ENCODE measurements at regions not wholly inside any gene's neighbourhood (a gene's known extent, or its start where the extent isn't known, plus 50 kb on each side); places are given as distances from the start of the nearest gene placed in this dataset.

DNA sequence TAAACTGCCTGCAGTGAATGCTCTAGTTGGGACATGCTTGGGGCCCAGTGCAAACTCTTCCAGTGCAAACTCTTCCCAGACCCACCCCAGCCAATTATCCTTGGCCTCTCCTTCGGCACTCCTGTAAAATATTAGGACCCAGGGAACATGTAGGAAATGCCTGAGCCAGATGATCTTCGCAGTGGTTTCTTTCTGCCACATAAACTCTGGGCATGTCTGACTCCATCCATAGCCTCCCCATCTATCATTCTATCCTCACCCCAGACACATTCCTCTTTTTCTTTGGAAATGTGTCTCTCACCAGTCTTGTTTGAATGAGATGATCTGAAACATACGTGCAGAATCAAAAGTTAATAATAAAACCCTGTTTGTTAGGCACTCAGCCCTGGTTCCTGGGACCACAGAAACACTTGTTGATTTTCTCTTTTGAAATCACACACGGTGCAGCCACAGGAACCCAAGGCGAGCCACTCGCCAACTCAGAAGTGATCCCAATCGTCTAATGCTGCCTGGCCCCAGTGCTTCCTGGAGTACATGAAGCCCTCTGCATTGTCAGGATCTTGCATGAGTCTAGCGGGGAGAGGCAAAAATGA is 108.9 kb upstream of the CST7 start:
- TF ChIP-seq, protein P1, sequence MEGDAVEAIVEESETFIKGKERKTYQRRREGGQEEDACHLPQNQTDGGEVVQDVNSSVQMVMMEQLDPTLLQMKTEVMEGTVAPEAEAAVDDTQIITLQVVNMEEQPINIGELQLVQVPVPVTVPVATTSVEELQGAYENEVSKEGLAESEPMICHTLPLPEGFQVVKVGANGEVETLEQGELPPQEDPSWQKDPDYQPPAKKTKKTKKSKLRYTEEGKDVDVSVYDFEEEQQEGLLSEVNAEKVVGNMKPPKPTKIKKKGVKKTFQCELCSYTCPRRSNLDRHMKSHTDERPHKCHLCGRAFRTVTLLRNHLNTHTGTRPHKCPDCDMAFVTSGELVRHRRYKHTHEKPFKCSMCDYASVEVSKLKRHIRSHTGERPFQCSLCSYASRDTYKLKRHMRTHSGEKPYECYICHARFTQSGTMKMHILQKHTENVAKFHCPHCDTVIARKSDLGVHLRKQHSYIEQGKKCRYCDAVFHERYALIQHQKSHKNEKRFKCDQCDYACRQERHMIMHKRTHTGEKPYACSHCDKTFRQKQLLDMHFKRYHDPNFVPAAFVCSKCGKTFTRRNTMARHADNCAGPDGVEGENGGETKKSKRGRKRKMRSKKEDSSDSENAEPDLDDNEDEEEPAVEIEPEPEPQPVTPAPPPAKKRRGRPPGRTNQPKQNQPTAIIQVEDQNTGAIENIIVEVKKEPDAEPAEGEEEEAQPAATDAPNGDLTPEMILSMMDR (IDR thresholded peaks at IDR 0.05): no peak
- no peak for TF ChIP-seq POLR2AphosphoS5 (IDR thresholded peaks at IDR 0.05)

All from transverse colon (tissue), 4 donors.